T-helper 1 cell treated with Interleukin-12 subunit alpha and Interleukin-12 subunit beta and Interleukin-4 antibody, amounts not matched to agents 30 ng/mL and 1 ng/mL, for 36 hours (primary cell): ENCODE measurements at regions not wholly inside any gene's neighbourhood (a gene's known extent, or its start where the extent isn't known, plus 50 kb on each side); places are given as distances from the start of the nearest gene placed in this dataset.

ENCODE experiments used
- intact Hi-C: fragments of 100-400 bp; cut with micrococcal nuclease; formaldehyde crosslinking; loops from one replicate; pipeline ENCODE4 v1.15.1; 2024

GRCh38 chr2:30310371-30310770, 79.0 kb downstream of the LBH start:
- intact Hi-C loops, result no loop called here

- intact Hi-C loops, result no loop called here
Measured at GRCh38 chr2:30310955-30311354, 79.6 kb downstream of the LBH start.

GRCh38 chr2:30311711-30312110, 80.4 kb downstream of the LBH start:
- intact Hi-C loops, result no loop called here

- intact Hi-C loops, result no loop called here
Measured at GRCh38 chr2:30312916-30313315, 81.6 kb downstream of the LBH start.

- intact Hi-C loops, result loop anchor here (1.0 to 5.0 kb wide), 3 partner anchors 22 to 83 kb away; partner anchors contain the start of gene LBH
Measured at GRCh38 chr2:30314981-30315380, 83.6 kb downstream of the LBH start.

GRCh38 chr2:30315391-30316063, 84.2 kb downstream of the LBH start:
- intact Hi-C loops, result loop anchor here (1.0 to 5.0 kb wide), 4 partner anchors 22 to 131 kb away; partner anchors contain the start of genes LBH and LCLAT1

- intact Hi-C loops, result loop anchor here (2.0 to 5.0 kb wide), 2 partner anchors 84 to 130 kb away; partner anchors contain the start of genes LBH and LCLAT1
Measured at GRCh38 chr2:30316408-30316807, 85.1 kb downstream of the LBH start.

- intact Hi-C loops, result loop anchor here (5.0 kb wide), 1 partner anchor 87 kb away; the partner anchor contains the start of gene LBH
Measured at GRCh38 chr2:30318987-30319782, 87.9 kb downstream of the LBH start.

GRCh38 chr2:30321466-30321865, 90.1 kb downstream of the LBH start:
- intact Hi-C loops, result no loop called here

GRCh38 chr2:30323499-30323898, 92.2 kb downstream of the LBH start:
- intact Hi-C loops, result no loop called here

GRCh38 chr2:30324245-30324908, 93.0 kb downstream of the LBH start:
- intact Hi-C loops, result no loop called here

- intact Hi-C loops, result no loop called here
Measured at GRCh38 chr2:30325600-30326328, 94.4 kb downstream of the LBH start.

- intact Hi-C loops, result no loop called here
Measured at GRCh38 chr2:30326497-30326896, 95.2 kb downstream of the LBH start.

GRCh38 chr2:30331038-30331437, 99.7 kb downstream of the LBH start:
- intact Hi-C loops, result loop anchor here (10.0 kb wide), 1 partner anchor 904 kb away; the partner anchor contains the start of gene EHD3

GRCh38 chr2:30331869-30332268, 100.5 kb downstream of the LBH start:
- intact Hi-C loops, result loop anchor here (10.0 kb wide), 1 partner anchor 903 kb away; the partner anchor contains the start of gene EHD3

GRCh38 chr2:30332791-30333453, 101.6 kb downstream of the LBH start:
- intact Hi-C loops, result loop anchor here (1.0 to 10.0 kb wide), 3 partner anchors 67 to 902 kb away; partner anchors contain the start of gene EHD3

GRCh38 chr2:30334762-30335363, 103.5 kb downstream of the LBH start:
- intact Hi-C loops, result loop anchor here (2.0 to 10.0 kb wide), 4 partner anchors 32 to 987 kb away; partner anchors contain the start of gene EHD3

- intact Hi-C loops, result loop anchor here (5.0 to 10.0 kb wide), 3 partner anchors 376 to 986 kb away; partner anchors contain the start of gene EHD3
Measured at GRCh38 chr2:30336084-30336483, 104.8 kb downstream of the LBH start.

GRCh38 chr2:30336978-30337841, 105.9 kb downstream of the LBH start:
- intact Hi-C loops, result loop anchor here (1.0 to 10.0 kb wide), 13 partner anchors 22 to 985 kb away; partner anchors contain the start of genes EHD3, LBH and LCLAT1
